NAMALWA (cell line): ENCODE measurements at regions not wholly inside any gene's neighbourhood (a gene's known extent, or its start where the extent isn't known, plus 50 kb on each side); places are given as distances from the start of the nearest gene placed in this dataset.
A peak's percentile ranks its signal among the peaks of the same experiment; 100 is the strongest.

Experiments used
- DNase-seq: peaks from one replicate; pipeline ENCODE4 v3.0.0-alpha.2; 2015; ENCODE audit warnings: low spot score

- no peak for DNase-seq
Observed at GRCh38 chr1:81157686-81158085, 643.0 kb upstream of the ADGRL2 start.

DNA sequence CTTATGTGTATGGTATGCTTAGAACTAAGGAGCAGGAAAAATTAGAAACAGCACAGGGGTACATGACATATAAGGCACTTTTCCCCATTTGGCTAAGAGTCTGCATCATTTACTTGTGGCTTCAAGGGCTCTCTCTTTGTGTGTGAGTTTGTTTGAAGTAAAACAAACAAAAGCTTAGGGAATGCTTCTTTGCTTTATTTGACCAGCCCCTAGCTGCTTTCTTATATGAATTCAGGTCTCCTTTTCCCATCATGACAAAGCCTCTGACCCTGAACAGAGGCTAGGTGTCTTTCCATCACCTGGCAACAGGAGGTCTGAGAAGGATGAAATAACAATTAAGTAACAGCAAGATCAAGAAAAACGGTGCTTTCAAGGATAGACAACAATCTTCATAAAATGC, 643.8 kb upstream of the ADGRL2 start:
- DNase-seq: no peak

DNA sequence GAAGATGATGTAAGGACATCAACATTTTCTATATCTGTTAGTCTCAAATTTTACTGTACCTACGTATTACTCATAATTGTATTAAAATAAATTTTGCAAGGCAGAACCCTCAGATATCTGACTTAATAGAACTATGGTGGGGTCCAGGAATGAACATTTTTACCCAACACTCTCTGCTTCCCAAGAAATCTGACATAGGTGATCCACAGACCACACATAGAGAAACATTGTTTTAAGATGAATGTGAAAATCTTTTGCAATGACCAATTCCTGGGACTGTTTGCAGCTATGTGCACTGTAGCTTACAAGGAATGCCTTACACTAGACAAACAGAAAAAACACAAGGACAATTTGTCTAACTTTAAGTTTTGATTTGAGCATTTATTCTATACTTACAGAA, 645.6 kb upstream of the ADGRL2 start:
- no peak for DNase-seq

- no peak for DNase-seq
Observed at GRCh38 chr1:81151206-81151605, 649.5 kb upstream of the ADGRL2 start.

DNA sequence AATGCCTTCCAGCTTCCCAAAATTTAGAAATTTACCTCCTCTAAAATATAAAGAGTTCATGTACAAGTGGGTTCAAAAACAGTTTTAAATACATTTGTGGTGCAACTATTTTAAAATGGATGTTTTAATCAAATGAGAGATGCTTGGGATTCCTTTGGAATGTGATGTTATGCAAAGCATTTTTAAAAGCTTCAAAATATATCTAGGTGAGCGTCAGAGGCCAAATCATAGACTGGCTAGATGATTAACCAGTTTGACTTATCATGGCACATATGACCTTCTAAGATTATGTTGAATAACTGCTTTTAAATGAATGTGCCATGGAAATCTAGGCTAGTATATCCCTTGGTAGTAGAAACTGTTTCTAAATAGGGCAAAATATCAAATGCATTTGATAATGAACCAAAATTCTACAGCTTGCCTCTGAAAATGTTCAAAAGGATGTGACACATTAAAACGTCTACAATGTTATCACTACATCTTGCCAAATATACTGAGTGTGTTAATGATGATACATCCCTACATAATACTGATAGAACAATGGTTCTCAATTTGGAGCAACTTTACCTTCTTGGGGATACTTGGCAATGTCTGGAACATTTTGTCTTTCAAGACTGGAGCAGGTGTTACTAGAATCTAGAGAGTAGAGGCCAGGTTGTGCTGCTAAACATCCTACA, 650.9 kb upstream of the ADGRL2 start:
- no peak for DNase-seq

DNA sequence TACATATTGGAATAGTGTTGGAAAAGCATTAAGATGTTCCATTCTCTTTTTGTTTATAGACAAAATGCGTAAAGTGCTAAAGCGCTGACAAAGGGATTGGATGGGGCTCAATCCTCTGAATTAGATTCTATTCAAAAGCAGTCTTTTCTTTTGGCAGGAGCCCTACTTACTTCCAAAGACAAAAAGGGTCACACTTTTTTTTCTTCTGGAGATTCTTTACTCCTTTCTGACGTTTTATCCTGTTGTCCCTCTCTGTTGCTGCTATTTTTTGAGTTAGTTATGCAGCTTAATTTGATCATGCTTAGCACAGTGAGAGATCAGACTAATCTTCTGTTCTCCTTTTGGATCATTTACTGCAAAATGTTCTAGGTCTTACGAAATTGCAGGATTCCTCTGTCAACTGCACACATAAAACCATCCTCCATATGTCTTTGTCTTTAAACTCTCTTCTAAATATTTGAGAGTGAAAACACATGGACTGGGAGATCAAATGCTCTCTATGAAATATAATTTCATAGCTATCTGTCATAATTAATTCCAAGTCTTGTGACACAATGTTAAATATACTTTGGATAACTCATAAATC, 656.4 kb upstream of the ADGRL2 start:
- no peak for DNase-seq

DNA sequence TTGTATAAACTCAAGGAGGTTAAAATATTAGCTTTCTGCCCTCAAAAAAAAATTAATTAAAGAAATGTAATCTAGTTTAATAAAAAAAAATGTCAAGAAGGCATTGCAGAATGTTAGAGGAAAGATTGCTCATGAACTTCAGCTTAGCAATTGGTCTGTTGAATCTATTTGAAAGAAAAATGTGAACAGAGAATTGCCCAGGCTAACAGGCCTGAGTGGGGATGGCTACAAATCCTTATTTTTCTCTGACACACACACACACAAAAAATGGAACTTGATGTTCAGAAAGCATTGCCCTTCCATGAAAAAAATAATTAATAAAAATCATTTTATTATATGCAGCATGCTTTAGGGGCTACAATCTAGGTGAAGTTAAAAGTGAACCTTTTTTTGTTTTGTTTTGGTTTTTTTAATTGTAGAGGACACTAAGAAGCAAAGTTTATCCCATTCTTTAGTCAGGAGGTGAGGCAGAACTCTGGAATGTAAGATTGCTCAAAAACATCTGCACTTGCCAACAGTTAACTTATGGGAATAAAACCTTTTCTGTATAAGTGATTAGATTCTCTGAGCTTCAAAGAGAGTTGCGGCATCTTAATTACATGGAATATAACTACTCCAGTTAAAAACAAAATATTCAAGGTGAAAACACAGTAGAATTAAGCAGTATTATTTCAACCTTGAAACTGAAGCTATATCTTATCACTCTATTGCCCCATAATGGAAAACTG, 658.5 kb upstream of the ADGRL2 start:
- no peak for DNase-seq

DNA sequence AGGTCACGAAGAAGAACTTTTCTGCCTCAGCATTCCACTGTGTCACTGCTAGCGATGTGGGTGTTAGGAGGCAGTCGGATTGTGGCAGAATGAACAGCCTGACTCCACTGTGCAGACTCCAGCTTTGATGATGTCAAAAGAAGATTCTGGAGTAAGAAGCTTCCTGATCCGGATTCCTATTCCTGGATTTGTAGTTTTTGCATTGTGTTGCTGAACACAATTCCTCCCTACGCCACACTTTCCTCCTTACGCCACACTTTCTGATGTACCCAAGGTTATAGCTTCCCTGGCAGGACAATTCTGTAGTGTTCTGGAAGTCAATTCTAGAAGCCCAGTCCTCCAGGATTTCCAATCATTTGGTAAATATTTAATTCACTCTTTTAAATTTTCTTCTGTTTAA, 665.2 kb upstream of the ADGRL2 start:
- no peak for DNase-seq

DNA sequence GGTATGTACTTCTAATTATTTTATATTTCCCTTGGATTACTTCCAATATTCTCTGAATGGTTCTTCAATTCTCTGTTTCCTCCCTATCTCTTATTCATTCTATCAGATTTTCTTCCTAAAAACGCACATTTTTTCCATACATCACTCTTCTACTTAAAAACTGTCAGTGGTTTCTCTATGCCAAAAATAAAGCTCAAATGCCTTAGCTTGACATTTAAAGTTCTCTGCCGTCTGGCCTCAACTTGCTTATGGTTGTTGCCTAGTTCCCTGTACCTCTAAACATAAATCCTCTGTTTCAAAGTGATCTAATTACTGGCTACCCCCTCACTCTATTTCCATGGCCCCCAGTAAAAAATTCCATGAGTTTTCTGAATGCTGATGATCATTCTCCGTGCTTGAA, 671.0 kb upstream of the ADGRL2 start:
- DNase-seq: no peak

DNA sequence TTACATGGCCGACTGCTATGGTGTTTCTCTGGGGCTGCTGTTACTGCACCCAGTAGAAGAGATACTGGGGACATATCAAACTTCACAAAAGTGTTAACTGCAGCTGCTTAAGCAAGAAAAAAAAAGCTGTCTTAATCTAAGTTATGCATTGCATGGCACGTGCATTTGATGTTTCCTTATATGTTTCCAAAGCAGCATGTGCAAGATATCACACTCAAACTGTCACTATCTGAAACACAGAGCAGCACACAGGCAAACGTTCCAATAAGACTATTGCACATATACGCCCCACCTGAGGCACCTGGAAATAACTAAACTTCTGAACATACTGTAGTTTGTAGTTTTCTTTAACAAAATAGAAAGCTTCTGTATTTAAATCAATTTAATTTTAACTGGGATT, 671.4 kb upstream of the ADGRL2 start:
- no peak for DNase-seq

GRCh38 chr1:81128079-81128478, 672.7 kb upstream of the ADGRL2 start:
- no peak for DNase-seq

- peak; percentile 4 for DNase-seq
Observed at GRCh38 chr1:81126989-81127581, 673.6 kb upstream of the ADGRL2 start.

GRCh38 chr1:81125672-81126071, 675.1 kb upstream of the ADGRL2 start:
- no peak for DNase-seq

DNA sequence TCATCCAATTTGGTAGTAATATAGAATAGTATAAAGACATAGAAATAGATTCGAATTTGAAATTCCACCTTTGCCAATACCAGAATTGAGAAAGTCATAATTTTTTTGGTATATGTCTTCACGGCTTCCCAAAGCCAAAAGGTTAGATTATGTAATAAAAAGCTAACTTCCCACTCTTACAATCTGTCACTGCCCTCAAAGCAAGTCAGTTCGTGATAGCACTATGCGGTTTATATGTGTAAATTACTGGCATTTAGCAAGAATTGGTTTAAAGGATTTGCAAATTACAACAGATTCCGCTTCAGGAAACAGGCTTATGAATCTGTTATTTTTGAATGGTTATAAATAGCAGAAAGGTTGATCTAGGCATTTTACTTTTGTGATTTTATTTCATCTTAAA, 679.4 kb upstream of the ADGRL2 start:
- DNase-seq: no peak

GRCh38 chr1:81119319-81119718, 681.4 kb upstream of the ADGRL2 start:
- no peak for DNase-seq

DNA sequence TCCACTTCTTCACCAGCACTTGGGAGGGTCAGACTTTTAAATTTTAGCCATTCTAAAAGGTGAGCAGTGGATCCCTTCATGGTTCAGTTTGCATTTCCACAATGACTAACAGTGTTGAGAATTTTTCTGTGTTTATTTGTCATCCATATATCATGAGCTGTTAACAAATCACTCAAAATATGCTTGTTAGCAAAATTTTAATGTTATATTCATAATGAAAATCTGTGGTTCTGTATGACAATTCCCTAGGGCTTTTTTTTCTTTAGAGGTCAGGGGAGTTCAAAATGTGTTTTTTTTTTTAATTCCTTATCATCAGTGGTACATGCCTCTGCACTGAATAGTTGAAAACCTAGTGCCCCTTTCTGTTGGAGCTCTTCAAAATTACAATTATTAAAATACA, 682.2 kb upstream of the ADGRL2 start:
- no peak for DNase-seq

DNA sequence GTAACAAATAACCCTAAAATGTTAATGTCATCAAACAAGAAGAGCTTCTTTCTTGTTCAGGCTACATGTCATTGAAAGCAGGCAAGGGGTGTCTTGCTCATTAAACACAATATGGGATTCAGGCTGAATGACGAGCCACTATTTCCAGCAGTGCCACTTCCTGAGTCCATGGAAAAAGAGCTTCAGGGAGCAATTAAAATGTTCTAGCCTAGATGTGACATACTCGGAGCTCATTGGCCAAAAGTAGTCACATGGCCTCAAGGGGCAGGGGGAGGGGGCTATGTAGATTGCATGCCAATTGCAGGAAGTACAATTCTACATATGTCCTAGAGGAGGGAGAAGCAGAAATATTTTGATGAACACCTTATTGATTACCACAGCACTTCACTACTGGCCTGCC, 685.3 kb upstream of the ADGRL2 start:
- DNase-seq: peak; percentile 11

- no peak for DNase-seq
Observed at GRCh38 chr1:81114191-81114590, 686.5 kb upstream of the ADGRL2 start.

- no peak for DNase-seq
Observed at GRCh38 chr1:81113688-81114087, 687.0 kb upstream of the ADGRL2 start.

- no peak for DNase-seq
Observed at GRCh38 chr1:81111818-81112217, 688.9 kb upstream of the ADGRL2 start.

DNA sequence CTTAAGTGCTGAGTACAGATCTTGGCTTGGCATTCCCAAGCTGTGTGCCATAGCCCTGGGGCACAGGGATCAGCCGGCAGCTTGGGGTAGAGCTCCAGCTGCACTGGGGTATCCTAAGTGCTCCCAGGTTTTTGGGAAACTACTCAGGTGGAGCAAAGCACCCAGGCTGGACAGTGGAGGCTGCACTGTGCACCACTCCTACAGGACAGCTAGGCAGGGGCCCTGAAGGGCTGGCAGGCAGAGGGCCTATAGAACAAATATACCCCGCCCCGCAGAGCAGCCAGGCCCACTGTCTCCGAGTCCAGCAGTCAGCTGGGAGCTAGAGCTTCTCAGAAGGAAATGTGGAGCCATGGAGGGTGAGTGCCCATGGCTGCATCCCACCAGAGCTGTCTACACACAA, 691.7 kb upstream of the ADGRL2 start:
- DNase-seq: no peak

DNA sequence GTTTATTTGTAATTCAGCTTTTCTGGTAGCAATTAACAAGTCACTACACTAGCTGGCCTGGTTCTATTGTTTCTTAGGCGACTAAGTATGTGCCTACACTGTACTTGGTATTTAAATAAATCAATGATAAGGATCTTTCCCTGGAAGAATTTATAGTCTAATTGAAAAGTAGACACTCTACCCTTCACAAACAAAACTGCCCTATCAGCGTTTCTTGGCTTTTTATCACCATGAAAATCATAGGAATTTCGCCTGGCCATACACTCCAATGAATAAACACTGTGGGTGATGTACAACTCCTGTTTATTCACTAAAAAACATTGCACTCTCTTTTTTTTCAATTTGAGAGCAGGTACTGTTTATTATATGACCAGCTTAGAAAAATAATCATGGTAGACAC, 702.9 kb upstream of the ADGRL2 start:
- DNase-seq: no peak

- no peak for DNase-seq
Observed at GRCh38 chr1:81073580-81073979, 727.2 kb upstream of the ADGRL2 start.
